Right atrium auricular region (tissue), 2 donors: ENCODE measurements at regions not wholly inside any gene's neighbourhood (a gene's known extent, or its start where the extent isn't known, plus 50 kb on each side); places are given as distances from the start of the nearest gene placed in this dataset.

ENCODE experiments used
- DNase-seq: peaks from one replicate; pipeline ENCODE4 v3.0.0-alpha.2; 2019; ENCODE audit warnings: low spot score
- H3K27ac ChIP-seq, 2 donors: fragments of 200-600 bp; sonication (generic); 1 replicate in 1 of 2; 2 replicates in 1 of 2; pipeline ENCODE4 v1.5.1; 2016 to 2019
- H3K27me3 ChIP-seq, 2 donors: fragments of 200-600 bp; sonication (generic); one replicate each; pipeline versions ENCODE4 v1.5.1 to v1.6.0; 2017 to 2019
- H3K36me3 ChIP-seq: fragments of 200-600 bp; sonication (generic); one replicate; pipeline ENCODE4 v1.5.1; 2016
- H3K4me1 ChIP-seq, 2 donors: fragments of 200-600 bp; sonication (generic); one replicate each; pipeline versions ENCODE4 v1.5.1 to v1.6.0; 2017 to 2019
- H3K4me3 ChIP-seq, 2 donors: fragments of 200-600 bp; sonication (generic); 1 replicate in 1 of 2; 2 replicates in 1 of 2; pipeline ENCODE4 v1.5.1; 2017 to 2019; ENCODE audit warnings: mild to moderate bottlenecking in 1 of 2, moderate library complexity in 1 of 2
- H3K9me3 ChIP-seq, 2 donors: fragments of 200-600 bp; sonication (generic); one replicate each; pipeline ENCODE4 v1.5.1; 2019
- CTCF ChIP-seq, 2 donors: fragments of 200-600 bp; sonication (generic); IDR thresholded peaks; one replicate each; pipeline ENCODE4 v1.5.1; 2019; ENCODE audit warnings: antibody characterized with exemption in 2 of 2

- no peak for DNase-seq
- no peak for TF ChIP-seq CTCF (IDR thresholded peaks at IDR 0.05)
- no peaks in the 10 kb centered on the region for H3K9me3 ChIP-seq
- H3K27ac ChIP-seq = no peak overlapping the region
- H3K4me1 ChIP-seq = peaks cover 0 to 24% of the 10 kb centered on the region in 2 donors
- no peaks in the 10 kb centered on the region for H3K27me3 ChIP-seq
- no peaks in the 10 kb centered on the region for H3K36me3 ChIP-seq
- no peak overlapping the region for H3K4me3 ChIP-seq
Measured at GRCh38 chr13:50711996-50712395, 131.5 kb downstream of the DLEU7 start.

- H3K36me3 ChIP-seq = no peaks in the 10 kb centered on the region
- peaks cover 0 to 24% of the 10 kb centered on the region in 2 donors for H3K4me1 ChIP-seq
Measured at GRCh38 chr13:50712456-50712855, 131.0 kb downstream of the DLEU7 start.

GRCh38 chr13:50712881-50713280 is 130.6 kb downstream of the DLEU7 start:
- Histone ChIP-seq H3K27ac (no peak overlapping the region), H3K4me3 (no peak overlapping the region), H3K36me3 (no peaks in the 10 kb centered on the region), H3K9me3 (no peaks in the 10 kb centered on the region), H3K27me3 (no peaks in the 10 kb centered on the region), H3K4me1 (peaks cover 0 to 21% of the 10 kb centered on the region in 2 donors)
- DNase-seq = no peak
- TF ChIP-seq CTCF (IDR thresholded peaks at IDR 0.05) = no peak

More at GRCh38 chr13:50712456-50712855, 131.0 kb downstream of the DLEU7 start:
- no peak for TF ChIP-seq CTCF (IDR thresholded peaks at IDR 0.05)
- Histone ChIP-seq H3K27me3 (no peaks in the 10 kb centered on the region), H3K27ac (no peak overlapping the region), H3K9me3 (no peaks in the 10 kb centered on the region), H3K4me3 (no peak overlapping the region)
- DNase-seq = no peak

- peaks cover 0 to 13% of the 10 kb centered on the region in 2 donors for H3K4me1 ChIP-seq
- H3K27ac ChIP-seq = no peak overlapping the region
- no peaks in the 10 kb centered on the region for H3K9me3 ChIP-seq
- H3K36me3 ChIP-seq = no peaks in the 10 kb centered on the region
- H3K27me3 ChIP-seq = no peaks in the 10 kb centered on the region
- TF ChIP-seq CTCF (IDR thresholded peaks at IDR 0.05) = no peak
- no peak for DNase-seq
- H3K4me3 ChIP-seq = no peak overlapping the region
Measured at GRCh38 chr13:50713523-50714248, 129.8 kb downstream of the DLEU7 start.

- Histone ChIP-seq H3K4me3 (no peak overlapping the region), H3K27me3 (no peaks in the 10 kb centered on the region), H3K36me3 (no peaks in the 10 kb centered on the region), H3K27ac (no peak overlapping the region), H3K9me3 (no peaks in the 10 kb centered on the region), H3K4me1 (peaks cover 0 to 10% of the 10 kb centered on the region in 2 donors)
- TF ChIP-seq CTCF (IDR thresholded peaks at IDR 0.05) = no peak
- DNase-seq = no peak
Measured at GRCh38 chr13:50714891-50715290, 128.6 kb downstream of the DLEU7 start.
